HG03175 (cell line): ENCODE measurements at regions not wholly inside any gene's neighbourhood (a gene's known extent, or its start where the extent isn't known, plus 50 kb on each side); places are given as distances from the start of the nearest gene placed in this dataset.
A peak's percentile ranks its signal among the peaks of the same experiment; 100 is the strongest.

Experiments used
- ATAC-seq: cut with Tn5 transposase; IDR thresholded peaks from one replicate; pipeline ENCODE4 v1.9.1; 2021; ENCODE audit warnings: mild to moderate bottlenecking, moderate library complexity; ENCODE audit not compliant: unreplicated experiment

- no peak for ATAC-seq
These were observed 53.8 kb downstream of the ADM start for GRCh38 chr11:10358696-10359095.

GRCh38 chr11:10359171-10359570 lies 54.3 kb downstream of the ADM start:
- no peak for ATAC-seq

DNA sequence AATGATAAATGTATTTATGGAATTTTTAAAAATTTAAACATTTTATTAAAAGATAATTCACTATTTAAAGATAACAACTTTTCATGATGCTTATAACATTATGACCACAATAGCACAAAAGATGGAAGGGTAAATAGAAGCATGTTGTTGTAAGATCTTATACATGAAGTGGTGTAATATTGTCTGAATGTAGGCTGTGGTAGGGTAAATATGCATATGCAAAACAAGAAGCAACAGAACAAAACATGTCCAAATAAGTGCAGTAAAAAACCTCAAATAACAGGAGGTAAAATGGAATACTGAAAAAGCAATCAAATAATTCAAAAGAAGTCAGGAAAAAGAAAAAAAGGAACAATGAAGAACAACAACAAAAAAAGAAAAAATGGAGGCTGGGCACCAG lies 56.0 kb downstream of the ADM start:
- ATAC-seq = no peak

GRCh38 chr11:10365045-10365444 lies 60.2 kb downstream of the ADM start:
- ATAC-seq = no peak

GRCh38 chr11:10366568-10367331 lies 61.9 kb downstream of the ADM start:
- peak; percentile 78 for ATAC-seq

GRCh38 chr11:10371926-10372641 lies 67.2 kb downstream of the ADM start:
- ATAC-seq = no peak

- no peak for ATAC-seq
These were observed 68.5 kb downstream of the ADM start for GRCh38 chr11:10373340-10373739.

DNA sequence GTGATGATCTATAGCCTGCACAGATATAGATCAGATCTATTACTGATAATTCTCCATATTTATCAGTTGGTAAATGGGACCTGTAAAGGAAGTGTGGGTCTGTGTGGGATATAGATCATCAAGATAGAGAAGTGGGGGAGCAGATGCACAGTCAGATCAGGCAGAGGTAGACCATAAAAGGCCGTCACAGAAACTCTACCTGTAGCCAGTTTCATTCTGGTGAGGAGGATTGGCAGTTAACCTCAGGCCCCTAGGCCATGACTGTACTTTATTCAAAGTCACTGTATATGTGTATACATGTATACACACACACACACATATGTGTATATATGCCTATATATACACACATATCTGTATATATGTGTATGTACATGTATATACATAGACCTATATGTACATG lies 69.1 kb downstream of the ADM start:
- ATAC-seq = no peak

- ATAC-seq = no peak
These were observed 69.5 kb downstream of the ADM start for GRCh38 chr11:10374386-10374785.

GRCh38 chr11:10375280-10375971 lies 70.6 kb downstream of the ADM start:
- no peak for ATAC-seq

DNA sequence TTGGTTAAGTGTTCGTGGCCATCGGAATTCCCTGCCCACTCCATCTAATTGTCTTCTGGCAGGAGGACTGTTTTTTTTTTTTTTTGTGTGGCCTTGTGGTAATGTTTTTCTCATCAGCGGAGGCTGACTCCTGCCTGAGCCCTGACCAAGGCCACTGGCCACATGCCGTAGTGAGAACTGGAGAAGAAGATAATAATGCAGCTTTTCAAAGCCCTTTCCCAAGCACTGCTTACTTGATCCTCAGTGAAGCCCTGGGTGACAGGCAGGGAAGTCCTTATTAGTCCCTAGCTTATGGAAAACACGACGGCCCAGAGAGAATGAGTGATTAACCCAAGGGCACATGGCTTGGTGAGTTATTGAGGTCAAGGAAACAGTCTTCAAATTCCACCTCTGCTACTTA lies 71.2 kb downstream of the ADM start:
- ATAC-seq = no peak

DNA sequence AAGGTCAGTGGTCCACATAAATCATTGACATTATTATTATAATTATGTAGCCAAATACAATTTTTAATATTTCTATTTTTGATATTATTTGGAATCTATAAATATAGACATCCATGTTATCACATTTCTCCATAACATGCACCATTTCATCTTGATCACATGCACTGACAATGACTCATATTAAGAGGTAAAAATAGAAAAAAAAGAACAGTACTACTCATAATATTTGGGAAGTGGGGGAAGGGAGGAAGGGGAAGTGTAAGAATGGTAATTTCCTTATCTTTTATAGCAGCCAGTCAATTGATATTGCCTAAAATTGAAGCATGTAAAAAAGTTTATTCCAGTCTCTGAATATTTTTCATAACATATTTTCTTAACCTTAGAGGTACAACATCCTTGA lies 72.3 kb downstream of the ADM start:
- ATAC-seq = no peak

DNA sequence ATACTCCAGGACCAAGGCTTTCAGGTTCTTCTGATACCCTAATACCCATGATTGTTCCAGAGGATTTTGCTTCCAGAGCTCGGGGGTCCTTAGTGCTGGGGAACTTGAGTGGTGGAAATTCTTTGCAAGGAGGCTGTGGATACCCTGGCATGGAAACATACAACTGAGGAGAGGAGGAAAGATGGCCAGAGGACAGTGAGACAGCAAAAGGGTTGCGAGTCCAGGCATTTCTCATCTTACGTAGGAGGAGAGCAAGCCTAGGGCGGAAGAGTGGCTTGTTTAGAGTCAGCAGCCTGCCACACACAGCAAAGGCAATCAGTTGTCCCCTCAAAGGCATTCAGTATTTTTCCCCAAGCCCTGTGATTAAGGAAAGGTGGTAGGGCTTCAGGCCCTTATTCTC lies 73.5 kb downstream of the ADM start:
- ATAC-seq = no peak

DNA sequence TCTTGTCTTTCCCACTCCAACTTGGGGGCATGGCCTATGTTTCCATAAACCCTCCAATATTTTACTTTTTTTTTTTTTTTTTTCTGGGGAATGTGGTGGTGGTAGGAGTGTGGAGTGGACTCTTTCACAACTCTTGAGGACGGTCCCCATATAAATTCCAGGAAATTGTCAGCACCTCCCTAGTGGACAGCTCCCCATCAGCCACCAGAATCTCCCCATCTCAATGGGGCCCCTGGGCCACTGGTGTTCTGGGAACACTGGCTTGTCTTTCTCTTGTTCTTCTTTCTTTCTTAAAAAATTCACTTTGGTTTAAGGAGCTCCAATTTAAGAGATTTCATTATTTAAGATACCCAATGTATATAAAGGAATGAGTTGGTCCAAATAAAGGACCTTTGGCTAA lies 74.1 kb downstream of the ADM start:
- no peak for ATAC-seq

DNA sequence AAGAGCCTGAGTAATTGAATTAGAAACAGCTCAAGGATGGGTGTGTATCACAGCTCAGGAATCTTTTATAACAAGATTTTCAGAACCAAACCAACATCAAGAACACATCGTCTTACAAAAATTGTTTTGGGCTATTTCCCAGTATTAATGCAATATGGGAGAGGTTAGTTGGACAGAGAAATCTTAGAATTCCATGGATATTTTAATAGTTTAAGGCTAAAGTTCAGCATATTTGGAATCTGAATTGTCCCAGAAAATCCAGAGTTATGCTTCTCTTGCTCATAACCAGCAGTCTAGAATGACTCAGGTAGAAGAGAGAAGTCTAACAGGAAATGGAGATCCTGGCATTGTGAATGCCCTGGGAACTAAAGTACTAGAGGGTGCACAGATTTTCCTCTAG lies 74.6 kb downstream of the ADM start:
- ATAC-seq = no peak

DNA sequence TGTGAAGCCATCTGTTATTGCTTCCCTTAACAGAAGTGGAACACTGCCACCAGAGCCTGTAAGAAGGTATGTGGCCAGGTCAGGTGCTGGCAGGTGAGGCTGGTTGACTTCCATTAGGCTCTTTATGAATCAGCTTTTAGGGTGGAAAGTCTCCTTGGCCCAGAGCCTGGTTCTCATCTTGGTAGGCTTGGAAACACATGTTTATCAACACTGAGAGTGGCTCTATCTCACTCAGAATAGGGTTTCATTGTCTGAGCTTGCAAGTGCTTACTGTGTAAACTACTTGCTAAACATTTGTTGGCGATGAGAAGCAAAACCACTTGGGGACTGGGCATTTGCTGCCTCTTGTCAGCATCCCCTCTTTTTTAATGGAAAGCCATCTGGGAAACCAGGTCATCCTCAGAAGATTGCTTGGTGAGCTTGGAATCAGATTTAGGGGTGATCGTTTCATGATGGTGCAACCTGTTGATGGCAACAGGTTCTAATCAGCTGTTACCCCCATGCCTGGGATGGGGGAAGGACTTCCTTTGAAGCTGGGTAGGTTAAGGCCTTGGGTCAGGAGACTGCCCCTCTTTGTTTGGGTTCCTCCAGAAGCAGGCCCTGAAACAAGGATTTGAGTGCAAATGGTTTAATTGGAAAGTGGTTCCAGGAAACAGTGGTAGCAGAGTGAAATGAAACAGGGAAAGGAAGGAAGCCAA lies 75.0 kb upstream of the AMPD3 start:
- ATAC-seq = no peak

DNA sequence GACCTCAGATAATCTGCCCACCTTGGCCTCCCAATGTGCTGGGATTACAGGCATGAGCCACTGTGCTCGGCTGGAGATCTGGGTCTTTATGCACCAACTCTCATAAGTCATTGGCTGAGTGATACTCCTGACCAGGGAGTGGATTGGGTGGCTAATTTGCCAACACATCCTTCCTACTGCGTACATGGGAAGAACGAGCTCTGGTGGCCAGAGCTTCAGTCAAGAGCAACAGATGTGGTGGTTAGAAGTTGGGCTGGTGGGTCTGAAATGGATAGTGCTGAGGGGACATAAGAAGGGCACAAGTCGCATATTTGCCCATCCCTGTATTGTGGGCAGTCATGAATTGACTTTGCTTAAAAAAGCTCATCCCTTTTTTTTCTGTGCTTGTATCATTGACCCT lies 74.1 kb upstream of the AMPD3 start:
- no peak for ATAC-seq

DNA sequence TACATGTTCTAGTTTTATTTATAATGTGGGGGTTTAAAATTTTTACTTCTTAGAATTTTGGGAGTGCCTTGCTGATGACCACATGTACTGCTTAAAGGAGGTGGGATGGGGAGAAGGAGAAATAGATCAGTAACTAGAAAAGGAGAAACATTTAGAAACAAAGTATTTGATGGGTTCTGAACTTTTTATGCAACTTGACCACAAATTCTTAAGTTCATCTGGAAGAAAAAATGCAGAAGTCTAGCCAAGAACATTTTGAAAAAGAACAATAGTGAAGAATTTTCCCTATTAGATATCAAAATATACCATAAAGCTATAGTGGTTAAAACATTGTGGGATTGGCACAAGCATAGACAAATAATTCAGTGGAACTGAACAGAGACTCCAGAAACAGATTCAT lies 73.3 kb upstream of the AMPD3 start:
- ATAC-seq = no peak

DNA sequence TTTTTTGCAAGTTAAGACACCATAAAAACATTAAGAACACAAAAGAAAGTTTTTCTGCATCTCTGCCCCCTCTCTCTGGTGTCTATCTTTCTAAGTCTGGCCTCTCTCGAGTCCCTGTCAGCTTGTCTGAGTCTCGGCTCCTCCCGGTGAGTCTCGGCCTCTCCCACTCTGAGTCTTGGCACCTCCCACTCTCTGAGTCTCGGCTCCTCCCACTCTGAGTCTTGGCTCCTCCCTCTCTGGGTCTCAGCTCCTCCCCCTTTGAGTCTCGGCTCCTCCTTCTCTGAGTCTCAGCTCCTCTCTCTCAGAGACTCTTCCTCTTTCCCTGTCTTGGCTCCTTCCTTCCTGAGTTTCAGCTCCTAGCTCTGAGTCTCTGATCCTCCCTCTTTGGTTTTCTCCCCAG lies 72.5 kb upstream of the AMPD3 start:
- ATAC-seq = no peak

DNA sequence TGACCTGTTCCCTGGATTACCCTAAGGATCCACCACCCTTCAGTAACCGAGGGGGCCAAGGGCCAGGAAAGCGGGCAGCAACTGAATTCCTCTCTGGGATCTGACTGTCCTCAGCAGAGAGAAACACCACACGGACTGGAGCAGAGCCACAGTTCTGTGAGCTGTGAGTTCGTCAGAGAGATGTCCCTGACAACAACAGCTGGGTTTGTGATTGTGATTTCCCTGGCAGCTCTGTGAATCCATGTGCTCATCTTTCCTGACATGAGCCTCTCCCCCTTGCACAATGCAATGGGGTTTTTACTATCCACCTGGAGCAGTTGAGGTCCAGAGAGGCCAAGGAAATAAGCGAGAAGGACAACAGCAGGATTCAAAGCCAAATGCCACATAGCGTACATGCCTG lies 69.4 kb upstream of the AMPD3 start:
- ATAC-seq = no peak

DNA sequence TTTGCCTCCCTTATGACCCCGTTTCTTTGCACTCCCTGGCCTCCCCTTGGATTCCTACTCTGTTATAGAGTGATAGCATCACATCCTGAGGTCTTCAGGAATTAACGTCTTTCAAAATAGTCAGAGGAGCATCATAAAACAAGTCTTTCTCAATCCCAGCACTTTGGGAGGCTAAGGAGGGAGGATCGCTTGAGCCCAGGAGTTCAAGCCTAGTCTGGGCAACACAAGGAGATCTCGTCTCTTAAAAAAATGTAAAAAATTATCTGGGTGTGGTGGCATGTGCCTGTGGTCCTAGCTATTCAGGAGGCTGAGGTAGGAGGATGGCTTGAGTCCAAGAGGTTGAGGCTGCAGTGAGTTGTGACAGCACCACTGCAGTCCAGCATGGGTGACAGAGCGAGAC lies 68.7 kb upstream of the AMPD3 start:
- no peak for ATAC-seq

DNA sequence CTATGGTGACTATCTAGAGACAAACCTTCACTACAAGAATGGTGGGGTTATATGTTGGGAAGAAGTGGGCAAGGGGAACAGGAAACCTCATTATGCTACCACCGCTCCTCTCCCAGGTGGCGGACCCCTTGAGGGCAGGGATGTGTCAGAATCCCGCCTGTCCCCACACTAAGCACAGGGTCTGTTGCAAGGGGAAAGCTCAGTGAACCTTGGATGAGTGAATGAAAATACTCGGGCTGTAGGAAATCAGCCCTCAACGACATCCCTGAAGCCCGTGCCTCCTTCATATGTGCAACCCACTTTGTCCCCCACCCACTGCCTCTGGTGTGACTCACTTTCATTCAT lies 68.2 kb upstream of the AMPD3 start:
- no peak for ATAC-seq
